ENCODE measurements at regions not wholly inside any gene's neighbourhood (a gene's known extent, or its start where the extent isn't known, plus 50 kb on each side); places are given as distances from the start of the nearest gene placed in this dataset.

DNA sequence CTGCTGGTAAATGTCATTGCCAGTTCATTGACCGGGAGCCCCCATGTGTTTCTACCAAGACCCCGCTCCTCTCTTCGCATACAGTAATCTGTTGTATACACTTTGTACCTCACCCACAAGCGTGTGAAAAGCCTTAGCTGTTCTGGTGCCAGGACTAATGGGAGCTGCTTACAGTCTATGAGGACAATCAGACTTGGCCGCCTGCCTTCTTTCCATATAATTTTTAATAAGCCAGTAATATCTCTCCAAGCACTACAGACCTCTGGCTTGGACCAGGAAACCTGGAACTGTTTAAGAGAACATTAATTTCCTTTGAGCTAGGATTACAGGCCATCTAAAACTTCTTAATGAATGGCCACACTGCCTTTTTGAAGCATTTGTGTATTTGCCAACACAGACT, 149.7 kb upstream of the MSX1 start:
- Histone ChIP-seq H3K27me3 (ENCODE audit: control insufficient read depth in 2 of 2, insufficient read depth in 2 of 2, low read length in 2 of 2) (peaks cover 0 to 16% of the 10 kb centered on the region in 2 experiments; a peak in 1 of 5 replicates), H3K79me2 (ENCODE audit: control insufficient read depth, insufficient read depth, low read length) (no peaks in the 10 kb centered on the region), H3K36me3 (ENCODE audit: control insufficient read depth, insufficient read depth, low read length) (no peaks in the 10 kb centered on the region), H2AFZ (ENCODE audit: low read depth, low read length) (no peak overlapping the region), H3K27ac (ENCODE audit: extremely low read depth, low read depth, low read length) (no peak overlapping the region), H3K4me2 (ENCODE audit: insufficient read depth, low read length) (no peak overlapping the region), H3K9me1 (ENCODE audit: control insufficient read depth, insufficient read depth, low read length) (no peaks in the 10 kb centered on the region), H4K20me1 (replicated peaks; ENCODE audit: control insufficient read depth, insufficient read depth, low read length) (no peaks in the 10 kb centered on the region), H3K9ac (ENCODE audit: insufficient read depth in 1 of 2, low read depth in 2 of 2, low read length in 2 of 2) (no peak overlapping the region), H3K9me3 (replicated peaks; ENCODE audit: control insufficient read depth, insufficient read depth, low read depth, low read length) (no peaks in the 10 kb centered on the region), H3K4me3 (no peak overlapping the region), H3K4me1 (replicated peaks in 1 of 2; ENCODE audit: control insufficient read depth in 2 of 2, insufficient read depth in 2 of 2, low read length in 2 of 2) (no peaks in the 10 kb centered on the region)
- FAIRE-seq: no peak
- no peak for ATAC-seq
- ChIA-PET CTCF (ENCODE audit: low intra/inter-chr PET ratio) (no interaction called here), POLR2A (no interaction called here)
- no peak for DNase-seq (ENCODE audit: extremely low read depth in 1 of 4, low spot score in 3 of 4)
- in situ Hi-C loops (cut with MboI) (no loop called here), intact Hi-C loops (cut with micrococcal nuclease) (no loop called here)
- WGBS (ENCODE audit: insufficient coverage, low coverage, missing lambda C conversion rate): 4% methylated on average over 5 of the region's 5 CpGs
- no TSS peak for BruUV-seq (replicated peaks)
- TF ChIP-seq KDM2B (CRISPR knock-in tag; IDR thresholded peaks at IDR 0.05) (no peak), ELK3 (CRISPR knock-in tag; IDR thresholded peaks at IDR 0.05) (no peak), SMAD4 (CRISPR knock-in tag; conservative IDR thresholded peaks at IDR 0.05) (no peak), KLF13 (tag; IDR thresholded peaks at IDR 0.05; ENCODE audit: borderline replicate concordance, low read depth) (no peak)
- TF ChIP-seq, protein P1, sequence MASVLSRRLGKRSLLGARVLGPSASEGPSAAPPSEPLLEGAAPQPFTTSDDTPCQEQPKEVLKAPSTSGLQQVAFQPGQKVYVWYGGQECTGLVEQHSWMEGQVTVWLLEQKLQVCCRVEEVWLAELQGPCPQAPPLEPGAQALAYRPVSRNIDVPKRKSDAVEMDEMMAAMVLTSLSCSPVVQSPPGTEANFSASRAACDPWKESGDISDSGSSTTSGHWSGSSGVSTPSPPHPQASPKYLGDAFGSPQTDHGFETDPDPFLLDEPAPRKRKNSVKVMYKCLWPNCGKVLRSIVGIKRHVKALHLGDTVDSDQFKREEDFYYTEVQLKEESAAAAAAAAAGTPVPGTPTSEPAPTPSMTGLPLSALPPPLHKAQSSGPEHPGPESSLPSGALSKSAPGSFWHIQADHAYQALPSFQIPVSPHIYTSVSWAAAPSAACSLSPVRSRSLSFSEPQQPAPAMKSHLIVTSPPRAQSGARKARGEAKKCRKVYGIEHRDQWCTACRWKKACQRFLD (CRISPR knock-in tag; IDR thresholded peaks at IDR 0.05): no peak

Measured in K562 (cell line).